GM18502 (cell line): ENCODE measurements at regions not wholly inside any gene's neighbourhood (a gene's known extent, or its start where the extent isn't known, plus 50 kb on each side); places are given as distances from the start of the nearest gene placed in this dataset.

ENCODE experiments used
- ATAC-seq: cut with Tn5 transposase; IDR thresholded peaks from one replicate; pipeline ENCODE4 v1.9.1; 2021; ENCODE audit warnings: mild to moderate bottlenecking; ENCODE audit not compliant: unreplicated experiment, poor library complexity

- no peak for ATAC-seq
Observed at GRCh38 chr10:28778524-28778923, 101.2 kb downstream of the BAMBI start.

- no peak for ATAC-seq
Observed at GRCh38 chr10:28781296-28781695, 104.0 kb downstream of the BAMBI start.

DNA sequence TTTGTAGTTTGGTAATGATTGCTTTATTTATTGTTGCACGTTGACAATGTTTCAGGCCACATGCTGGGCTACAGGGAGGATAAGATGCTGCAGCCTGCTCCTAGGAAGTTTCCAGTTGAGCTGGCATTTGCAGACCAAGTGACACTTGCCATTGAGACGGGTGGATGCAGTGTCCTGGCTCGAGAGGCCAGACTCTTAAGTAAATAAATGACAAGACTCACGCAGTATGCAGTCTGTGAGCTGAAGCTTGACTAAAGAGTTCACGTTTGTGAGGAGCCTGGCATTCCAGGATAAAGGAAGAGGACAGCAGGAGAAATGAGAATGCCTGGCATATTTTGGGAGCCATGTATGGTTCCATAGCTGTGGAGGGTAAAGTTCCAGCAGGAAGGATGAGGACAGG is 105.8 kb downstream of the BAMBI start:
- no peak for ATAC-seq

DNA sequence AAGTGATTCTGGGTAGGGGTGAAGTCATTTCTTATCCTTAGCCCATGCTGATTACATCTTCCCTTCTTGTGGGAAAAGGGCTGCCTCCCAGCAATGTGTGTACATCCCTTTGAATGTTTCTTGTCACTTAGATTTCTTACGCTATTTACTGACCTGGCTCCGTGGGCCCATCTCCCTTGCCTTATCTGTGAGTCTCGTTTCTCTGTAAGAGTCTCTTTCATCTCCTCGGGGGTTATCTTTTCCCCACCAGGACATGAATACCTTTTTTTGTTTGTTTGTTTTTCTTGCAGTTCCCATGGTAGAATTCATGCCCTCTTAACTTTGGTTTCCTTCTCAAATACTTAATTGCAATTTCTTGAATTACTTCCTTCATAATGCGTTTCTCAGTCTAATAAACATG is 107.7 kb downstream of the BAMBI start:
- ATAC-seq: no peak

DNA sequence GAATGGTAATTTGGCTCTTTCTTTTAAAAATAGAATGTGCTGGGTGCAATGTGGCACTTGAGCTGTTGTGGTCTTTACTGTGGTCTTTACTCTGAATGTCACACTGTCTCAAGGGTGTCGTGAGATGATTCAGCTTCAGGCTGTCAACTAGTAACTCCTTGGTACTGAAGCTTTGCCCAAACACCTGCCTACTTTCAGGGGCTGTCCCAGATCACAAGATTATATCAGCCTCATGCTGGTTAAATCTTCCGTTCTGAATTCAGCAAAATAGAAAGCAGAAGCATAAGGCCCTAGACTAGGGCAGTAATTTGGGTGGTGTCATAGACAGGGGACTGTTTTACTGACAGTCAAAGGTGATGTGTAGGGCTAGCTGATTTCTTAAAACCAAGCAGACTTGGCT is 110.9 kb downstream of the BAMBI start:
- ATAC-seq: peak; percentile 39

DNA sequence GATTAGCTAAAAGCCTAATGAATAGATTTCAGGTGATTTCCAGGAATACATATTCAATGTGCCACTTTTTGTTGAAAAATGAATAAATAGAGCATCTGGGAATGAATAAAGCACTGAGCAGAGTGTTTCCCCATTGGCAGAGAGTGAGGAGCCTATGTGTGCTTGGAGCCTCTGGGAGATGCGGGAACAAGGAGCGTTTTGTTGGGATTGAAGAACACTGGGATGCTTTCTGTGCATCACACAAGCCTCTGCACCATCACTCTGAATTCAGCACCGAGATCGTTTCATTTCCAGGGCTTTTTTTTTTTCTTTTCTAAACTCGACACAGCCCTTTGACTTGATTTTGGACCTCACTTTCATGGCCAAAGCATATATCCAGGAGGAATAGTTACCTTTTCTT is 111.4 kb downstream of the BAMBI start:
- no peak for ATAC-seq

DNA sequence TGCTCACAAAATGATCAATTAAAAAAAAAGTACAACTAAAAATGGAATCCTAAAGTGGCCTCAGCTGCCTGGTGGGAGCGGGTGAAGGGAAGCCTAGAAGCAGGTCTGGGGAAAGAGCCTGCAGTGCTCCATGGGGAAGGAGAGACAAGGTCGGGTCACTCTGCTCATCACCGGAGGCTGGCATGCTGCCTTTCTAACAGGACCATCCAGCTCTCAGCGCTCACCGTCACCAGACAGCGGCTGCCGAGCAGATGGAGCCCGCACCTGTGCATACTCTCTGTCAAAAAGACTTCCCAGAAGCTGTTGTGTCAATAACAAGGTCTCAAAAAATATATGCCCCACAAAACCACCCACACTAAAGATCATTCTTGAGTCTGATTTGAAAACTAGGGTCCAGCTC is 112.8 kb downstream of the BAMBI start:
- ATAC-seq: no peak

- ATAC-seq: no peak
Observed at GRCh38 chr10:28793482-28793881, 116.2 kb downstream of the BAMBI start.

DNA sequence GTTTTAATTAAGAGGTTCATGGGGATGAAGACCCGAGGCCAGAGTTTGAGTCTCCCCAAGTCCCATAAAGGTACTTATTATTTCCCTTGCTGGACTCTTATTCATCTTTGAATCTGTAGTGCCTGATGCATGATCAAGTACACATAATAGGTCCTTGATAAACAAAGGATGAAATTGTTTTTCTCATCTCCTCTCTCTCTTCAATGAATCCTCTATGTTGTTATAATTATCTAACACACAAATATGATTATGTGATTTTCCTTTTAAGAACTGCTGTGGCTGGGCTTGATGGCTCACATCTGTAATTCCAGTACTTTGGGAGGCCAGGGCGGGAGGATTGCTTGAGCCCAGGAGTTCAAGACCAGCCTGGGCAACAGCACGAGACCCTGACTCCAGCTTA is 117.7 kb downstream of the BAMBI start:
- no peak for ATAC-seq

GRCh38 chr10:28796606-28797512 is 119.5 kb downstream of the BAMBI start:
- ATAC-seq: no peak

DNA sequence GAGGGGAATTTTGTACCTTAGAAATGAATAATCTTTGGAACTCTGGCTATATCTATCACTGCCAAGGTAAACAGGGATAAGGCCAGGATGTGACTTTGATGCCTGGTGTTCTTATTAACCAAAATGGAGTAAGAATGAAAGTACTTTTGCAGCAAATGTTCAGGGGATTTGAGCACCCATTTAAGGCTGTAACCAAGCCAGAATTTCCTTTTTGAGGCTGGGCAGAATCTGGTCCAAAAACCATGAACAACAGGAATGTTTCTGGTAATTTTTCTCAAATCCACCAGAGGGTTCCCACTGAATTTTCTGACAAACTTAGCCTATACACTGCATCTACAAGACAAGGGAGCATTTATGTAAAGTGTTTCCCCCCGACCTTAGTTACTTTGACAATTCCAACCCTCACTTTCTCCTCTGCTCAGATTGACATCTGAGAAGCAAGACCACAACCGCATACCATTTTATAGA is 120.6 kb downstream of the BAMBI start:
- ATAC-seq: no peak

GRCh38 chr10:28798428-28798955 is 121.2 kb downstream of the BAMBI start:
- no peak for ATAC-seq

- ATAC-seq: no peak
Observed at GRCh38 chr10:28798964-28799363, 121.6 kb downstream of the BAMBI start.

DNA sequence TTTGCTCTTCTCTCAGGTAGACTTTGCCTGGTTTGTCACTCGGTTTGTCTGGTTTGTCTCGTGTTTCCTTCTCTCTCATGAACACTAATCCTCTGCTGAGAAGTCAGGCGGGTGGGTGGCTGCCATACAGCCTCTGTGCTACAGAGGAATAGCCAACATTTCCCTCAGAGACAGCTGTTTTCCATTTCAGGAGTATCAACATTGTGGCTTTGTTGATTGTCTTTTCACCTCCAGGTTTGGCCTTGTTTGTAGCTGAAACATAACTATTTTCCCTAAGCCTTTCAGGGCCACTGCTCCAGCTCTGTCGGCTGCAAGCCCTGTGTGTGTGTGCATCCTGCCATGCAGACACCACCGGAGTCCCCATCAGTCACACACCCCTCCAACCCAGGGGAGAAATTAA is 122.8 kb downstream of the BAMBI start:
- no peak for ATAC-seq

GRCh38 chr10:28801247-28801646 is 123.9 kb downstream of the BAMBI start:
- no peak for ATAC-seq

GRCh38 chr10:28801869-28802268 is 124.5 kb downstream of the BAMBI start:
- no peak for ATAC-seq

DNA sequence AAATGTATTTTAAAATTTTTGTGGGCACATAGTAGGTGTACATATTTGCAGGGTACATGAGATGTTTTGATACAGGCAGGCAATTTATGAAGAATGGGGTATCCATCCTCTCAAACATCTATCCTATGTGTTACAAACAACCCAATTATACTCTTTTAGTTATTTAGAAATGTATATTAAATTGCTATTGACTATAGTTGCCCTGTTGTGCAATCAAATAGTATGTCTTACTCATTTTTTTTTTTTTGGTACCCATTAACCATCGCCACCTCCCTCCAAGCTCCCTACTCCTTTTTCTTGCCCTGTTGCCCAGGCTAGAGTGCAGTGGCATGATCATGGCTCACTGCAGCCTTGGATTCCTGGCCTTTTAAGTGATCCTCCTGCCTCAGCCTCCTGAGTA is 128.1 kb downstream of the BAMBI start:
- ATAC-seq: no peak

GRCh38 chr10:28806488-28806941 is 129.2 kb downstream of the BAMBI start:
- no peak for ATAC-seq

DNA sequence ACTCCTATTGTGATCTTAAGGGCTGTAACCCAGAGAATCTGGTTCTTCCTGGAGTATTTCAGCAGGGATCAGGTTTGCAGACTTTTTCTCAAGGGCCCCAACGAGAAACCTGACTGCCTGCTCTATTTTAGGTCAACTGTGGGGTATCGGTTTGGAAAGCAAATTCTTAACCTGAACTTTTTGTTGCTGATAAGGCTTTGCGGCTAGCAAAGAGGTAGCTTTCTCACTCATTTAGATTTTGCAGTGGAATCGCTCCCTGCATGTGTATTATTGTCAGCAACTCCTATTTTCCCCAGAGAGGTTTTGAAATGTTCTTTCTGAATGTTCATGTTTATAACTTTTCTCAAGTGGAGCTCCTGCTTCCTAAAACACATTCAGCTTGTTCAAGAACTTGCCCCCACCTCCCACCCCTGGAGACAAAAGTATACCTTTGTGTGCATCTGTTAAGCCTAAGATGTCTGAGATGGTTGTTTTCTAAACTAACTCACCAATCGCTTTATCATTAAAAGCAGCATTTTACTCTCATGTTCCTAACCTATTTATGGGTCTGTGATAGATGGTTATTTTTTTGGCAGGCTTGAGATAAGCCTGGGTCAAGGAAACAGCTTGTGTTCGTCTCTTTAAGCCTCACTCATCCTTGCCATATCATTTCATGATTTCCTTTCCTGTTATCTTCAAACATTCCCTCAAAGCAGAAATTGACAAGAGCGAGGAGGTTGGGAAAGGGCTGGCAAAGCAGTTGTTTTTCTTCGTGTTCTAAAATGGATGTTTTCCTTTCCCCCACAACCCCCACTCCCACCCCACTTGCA is 129.8 kb downstream of the BAMBI start:
- ATAC-seq: no peak

DNA sequence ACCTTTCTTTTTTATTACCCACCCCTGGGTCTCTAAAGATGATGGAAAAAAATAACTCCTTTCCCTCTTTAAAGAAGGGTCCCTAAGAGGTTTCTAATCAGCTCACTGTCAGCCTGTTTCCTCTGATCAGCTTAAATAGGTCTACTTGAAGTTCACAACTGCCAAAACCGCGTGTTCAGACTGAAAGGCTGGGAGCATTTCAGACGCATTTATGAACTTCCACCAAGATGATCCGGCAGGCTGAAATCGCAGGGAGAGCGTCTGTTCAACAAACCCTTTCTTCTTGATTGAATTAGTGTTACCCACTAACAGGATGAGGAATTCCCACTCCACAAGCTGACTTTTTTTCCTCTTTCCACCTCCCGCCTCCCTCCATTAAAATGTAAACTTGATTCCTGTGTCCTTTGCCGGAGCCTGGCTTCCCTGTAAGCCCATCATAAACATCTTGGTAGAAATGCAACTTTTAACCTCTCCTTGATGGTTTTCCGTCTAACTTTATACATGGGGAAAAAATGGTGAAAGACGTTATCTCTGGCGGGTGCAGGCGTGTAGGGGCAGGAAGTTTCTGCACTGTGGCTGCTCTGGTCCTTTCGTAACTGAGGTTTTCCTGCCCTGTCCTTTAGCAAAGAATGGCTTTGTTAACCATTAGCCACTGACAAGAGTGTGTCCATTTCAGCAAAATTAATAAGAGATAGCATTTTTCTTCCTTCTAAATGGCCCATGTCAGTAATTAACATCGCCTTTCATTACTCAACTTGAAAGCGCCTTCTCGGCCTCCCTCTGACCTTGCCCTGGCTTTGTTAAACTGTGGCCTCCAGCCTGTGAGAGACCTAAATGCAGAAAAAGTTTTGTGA is 130.7 kb downstream of the BAMBI start:
- ATAC-seq: no peak
